ENCODE measurements at regions not wholly inside any gene's neighbourhood (a gene's known extent, or its start where the extent isn't known, plus 50 kb on each side); places are given as distances from the start of the nearest gene placed in this dataset.
"Not testable (repeated sequence)": the region's sequence is repeated elsewhere in the genome, so short reads cannot be mapped to it uniquely, and the experiment has no call there.

GRCh38 chr2:139550873-139551272 is 770.7 kb upstream of the NXPH2 start:
- TF ChIP-seq, protein P1, sequence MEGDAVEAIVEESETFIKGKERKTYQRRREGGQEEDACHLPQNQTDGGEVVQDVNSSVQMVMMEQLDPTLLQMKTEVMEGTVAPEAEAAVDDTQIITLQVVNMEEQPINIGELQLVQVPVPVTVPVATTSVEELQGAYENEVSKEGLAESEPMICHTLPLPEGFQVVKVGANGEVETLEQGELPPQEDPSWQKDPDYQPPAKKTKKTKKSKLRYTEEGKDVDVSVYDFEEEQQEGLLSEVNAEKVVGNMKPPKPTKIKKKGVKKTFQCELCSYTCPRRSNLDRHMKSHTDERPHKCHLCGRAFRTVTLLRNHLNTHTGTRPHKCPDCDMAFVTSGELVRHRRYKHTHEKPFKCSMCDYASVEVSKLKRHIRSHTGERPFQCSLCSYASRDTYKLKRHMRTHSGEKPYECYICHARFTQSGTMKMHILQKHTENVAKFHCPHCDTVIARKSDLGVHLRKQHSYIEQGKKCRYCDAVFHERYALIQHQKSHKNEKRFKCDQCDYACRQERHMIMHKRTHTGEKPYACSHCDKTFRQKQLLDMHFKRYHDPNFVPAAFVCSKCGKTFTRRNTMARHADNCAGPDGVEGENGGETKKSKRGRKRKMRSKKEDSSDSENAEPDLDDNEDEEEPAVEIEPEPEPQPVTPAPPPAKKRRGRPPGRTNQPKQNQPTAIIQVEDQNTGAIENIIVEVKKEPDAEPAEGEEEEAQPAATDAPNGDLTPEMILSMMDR (IDR thresholded peaks at IDR 0.05; ENCODE audit: low read depth, low read length) = no peak
- no peak for TF ChIP-seq POLR2A (IDR thresholded peaks at IDR 0.05; ENCODE audit: extremely low read depth, insufficient read length)
- no peak for TF ChIP-seq MYC (IDR thresholded peaks at IDR 0.05; ENCODE audit: low read depth, low read length)
- TF ChIP-seq, protein P2, sequence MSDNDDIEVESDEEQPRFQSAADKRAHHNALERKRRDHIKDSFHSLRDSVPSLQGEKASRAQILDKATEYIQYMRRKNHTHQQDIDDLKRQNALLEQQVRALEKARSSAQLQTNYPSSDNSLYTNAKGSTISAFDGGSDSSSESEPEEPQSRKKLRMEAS (IDR thresholded peaks at IDR 0.05; ENCODE audit: low read depth, low read length) = no peak
- DNase-seq (ENCODE audit: low read depth) = no peak
- H3K4me3 ChIP-seq (ENCODE audit: low read depth, low read length) = no peak overlapping the region

GRCh38 chr2:139550341-139550740 is 770.2 kb upstream of the NXPH2 start:
- DNase-seq (ENCODE audit: low read depth) = no peak
- no peak overlapping the region for H3K4me3 ChIP-seq (ENCODE audit: low read depth, low read length)
- TF ChIP-seq, protein P2 (IDR thresholded peaks at IDR 0.05; ENCODE audit: low read depth, low read length) = no peak

- TF ChIP-seq, protein P1 (IDR thresholded peaks at IDR 0.05; ENCODE audit: low read depth, low read length) = no peak
- TF ChIP-seq MYC (IDR thresholded peaks at IDR 0.05; ENCODE audit: low read depth, low read length) = no peak
- no peak for TF ChIP-seq POLR2A (IDR thresholded peaks at IDR 0.05; ENCODE audit: extremely low read depth, insufficient read length)
- TF ChIP-seq, protein P2 (IDR thresholded peaks at IDR 0.05; ENCODE audit: low read depth, low read length) = no peak
- DNase-seq (ENCODE audit: low read depth) = no peak
- H3K4me3 ChIP-seq (ENCODE audit: low read depth, low read length) = no peak overlapping the region
These were observed 764.1 kb upstream of the NXPH2 start for GRCh38 chr2:139544186-139544851.

GRCh38 chr2:139538332-139539020 is 758.3 kb upstream of the NXPH2 start:
- not testable (repeated sequence) for H3K4me3 ChIP-seq (ENCODE audit: low read depth, low read length); DNase-seq (ENCODE audit: low read depth)

- no peak for TF ChIP-seq POLR2A (IDR thresholded peaks at IDR 0.05; ENCODE audit: extremely low read depth, insufficient read length)
- no peak for DNase-seq (ENCODE audit: low read depth)
- H3K4me3 ChIP-seq (ENCODE audit: low read depth, low read length) = no peak overlapping the region
These were observed 748.9 kb upstream of the NXPH2 start for GRCh38 chr2:139529080-139529479.

DNA sequence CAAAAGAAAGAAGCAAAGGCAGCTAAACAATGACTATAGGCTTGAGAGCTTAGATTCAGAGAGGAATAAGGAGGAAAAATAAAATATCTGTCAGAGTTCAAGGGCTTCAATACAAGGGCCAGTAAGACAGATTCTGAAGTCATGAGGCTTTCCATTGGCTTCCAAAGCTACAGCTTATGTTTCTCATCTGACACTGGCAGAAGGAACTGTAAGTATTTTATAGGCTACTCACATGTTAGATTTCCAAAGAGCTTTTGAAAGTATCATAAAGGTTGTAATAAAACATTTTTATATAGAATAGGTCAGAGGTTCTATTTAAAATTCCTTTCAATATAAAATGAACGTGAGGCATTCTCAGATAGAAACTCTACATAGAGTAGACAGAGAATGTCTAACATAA is 746.6 kb upstream of the NXPH2 start:
- no peak for DNase-seq (ENCODE audit: low read depth)
- TF ChIP-seq, protein P2 (IDR thresholded peaks at IDR 0.05; ENCODE audit: low read depth, low read length) = no peak
- TF ChIP-seq POLR2A (IDR thresholded peaks at IDR 0.05; ENCODE audit: extremely low read depth, insufficient read length) (no peak), MYC (IDR thresholded peaks at IDR 0.05; ENCODE audit: low read depth, low read length) (no peak)
- TF ChIP-seq, protein P1 (IDR thresholded peaks at IDR 0.05; ENCODE audit: low read depth, low read length) = no peak
- no peak overlapping the region for H3K4me3 ChIP-seq (ENCODE audit: low read depth, low read length)

GRCh38 chr2:139518321-139518720 is 738.1 kb upstream of the NXPH2 start:
- no peak overlapping the region for H3K4me3 ChIP-seq (ENCODE audit: low read depth, low read length)
- no peak for DNase-seq (ENCODE audit: low read depth)
- TF ChIP-seq, protein P1 (IDR thresholded peaks at IDR 0.05; ENCODE audit: low read depth, low read length) = no peak
- TF ChIP-seq, protein P2 (IDR thresholded peaks at IDR 0.05; ENCODE audit: low read depth, low read length) = no peak
- TF ChIP-seq POLR2A (IDR thresholded peaks at IDR 0.05; ENCODE audit: extremely low read depth, insufficient read length) (no peak), MYC (IDR thresholded peaks at IDR 0.05; ENCODE audit: low read depth, low read length) (no peak)

Data from NB4 (cell line).